C4-2B (cell line): ENCODE measurements at regions not wholly inside any gene's neighbourhood (a gene's known extent, or its start where the extent isn't known, plus 50 kb on each side); places are given as distances from the start of the nearest gene placed in this dataset.

Experiments used
- H3K27ac ChIP-seq: fragments of 450-650 bp; 2 replicates; pipeline ENCODE4 v1.5.1; 2017
- ZFX ChIP-seq: fragments of 450-650 bp; IDR thresholded peaks from 2 replicates; pipeline ENCODE4 v1.6.1; 2017
- TF ChIP-seq, protein P1 (sequence below): fragments of 450-650 bp; conservative IDR thresholded peaks from 2 replicates; pipeline ENCODE4 v1.5.1; 2017; ENCODE audit warnings: mild to moderate bottlenecking

- no peak overlapping the region for H3K27ac ChIP-seq
- no peak for TF ChIP-seq ZFX
- TF ChIP-seq, protein P1, sequence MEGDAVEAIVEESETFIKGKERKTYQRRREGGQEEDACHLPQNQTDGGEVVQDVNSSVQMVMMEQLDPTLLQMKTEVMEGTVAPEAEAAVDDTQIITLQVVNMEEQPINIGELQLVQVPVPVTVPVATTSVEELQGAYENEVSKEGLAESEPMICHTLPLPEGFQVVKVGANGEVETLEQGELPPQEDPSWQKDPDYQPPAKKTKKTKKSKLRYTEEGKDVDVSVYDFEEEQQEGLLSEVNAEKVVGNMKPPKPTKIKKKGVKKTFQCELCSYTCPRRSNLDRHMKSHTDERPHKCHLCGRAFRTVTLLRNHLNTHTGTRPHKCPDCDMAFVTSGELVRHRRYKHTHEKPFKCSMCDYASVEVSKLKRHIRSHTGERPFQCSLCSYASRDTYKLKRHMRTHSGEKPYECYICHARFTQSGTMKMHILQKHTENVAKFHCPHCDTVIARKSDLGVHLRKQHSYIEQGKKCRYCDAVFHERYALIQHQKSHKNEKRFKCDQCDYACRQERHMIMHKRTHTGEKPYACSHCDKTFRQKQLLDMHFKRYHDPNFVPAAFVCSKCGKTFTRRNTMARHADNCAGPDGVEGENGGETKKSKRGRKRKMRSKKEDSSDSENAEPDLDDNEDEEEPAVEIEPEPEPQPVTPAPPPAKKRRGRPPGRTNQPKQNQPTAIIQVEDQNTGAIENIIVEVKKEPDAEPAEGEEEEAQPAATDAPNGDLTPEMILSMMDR: no peak
These were observed 142.9 kb downstream of the TFAP2A start for GRCh38 chr6:10271982-10272381.

DNA sequence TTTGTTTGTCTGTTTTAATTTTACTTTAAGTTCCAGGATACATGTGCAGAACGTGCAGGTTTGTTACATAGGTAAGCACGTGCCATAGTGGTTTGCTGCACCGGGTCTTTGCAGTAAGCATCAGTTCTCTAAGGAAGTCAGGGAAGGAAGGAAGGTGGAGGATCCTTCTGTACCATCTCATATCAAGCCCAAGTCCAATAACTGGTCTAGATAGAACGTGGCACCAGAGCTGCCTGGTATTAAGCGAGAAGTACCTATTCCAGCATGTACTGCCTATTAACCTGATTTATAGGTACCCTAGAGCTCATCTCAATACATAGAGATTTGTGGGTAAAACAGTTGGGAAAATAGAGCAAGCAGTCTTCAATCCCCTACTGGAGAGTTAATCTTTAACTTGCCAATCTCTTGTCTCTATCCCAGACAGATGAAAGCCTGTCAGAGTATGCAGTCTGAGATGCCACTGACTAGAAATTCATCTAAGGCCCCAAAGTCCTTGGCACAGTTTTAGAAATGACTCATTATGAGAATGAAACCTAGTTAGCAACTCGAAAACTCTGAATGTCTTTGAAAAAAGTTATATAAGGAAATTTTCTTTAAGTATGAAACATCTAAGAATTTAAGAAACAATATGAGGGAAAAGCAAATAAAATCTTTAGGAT lies 144.9 kb downstream of the TFAP2A start:
- H3K27ac ChIP-seq: no peak overlapping the region
- TF ChIP-seq ZFX: no peak
- TF ChIP-seq, protein P1: no peak

DNA sequence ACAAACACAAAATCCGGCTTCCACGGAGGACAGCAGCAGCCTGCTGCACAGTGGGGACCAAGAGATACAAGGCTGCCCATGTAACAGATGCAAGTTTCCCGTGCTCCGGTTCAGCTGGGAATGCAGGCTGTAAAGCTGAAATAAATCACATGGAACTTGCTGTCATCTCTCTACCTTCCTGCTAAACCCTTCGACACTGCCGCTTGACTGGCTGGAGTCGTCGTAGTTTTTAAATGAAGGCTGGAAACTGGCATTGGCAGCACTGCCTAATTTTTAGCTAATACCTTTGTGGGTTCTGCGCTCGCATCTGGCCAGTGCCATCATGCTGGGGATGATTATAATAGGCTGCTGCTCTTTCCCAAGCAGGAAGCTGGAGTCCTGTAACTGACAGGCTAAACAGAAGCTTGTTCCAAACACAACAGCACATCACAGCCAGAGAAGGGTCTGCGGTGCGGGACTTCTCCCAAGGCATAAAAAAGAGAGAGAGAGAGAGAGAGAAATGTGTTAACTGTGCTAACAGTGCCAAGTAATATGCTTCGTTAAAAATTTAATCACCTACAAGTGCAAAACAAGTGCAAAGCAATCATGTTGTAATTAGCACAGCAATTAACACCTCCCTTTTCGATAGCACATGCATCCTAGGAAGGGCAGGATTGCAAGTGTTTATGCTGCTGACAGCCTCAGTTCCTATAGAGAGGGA lies 146.1 kb downstream of the TFAP2A start:
- TF ChIP-seq, protein P1: no peak
- no peak for TF ChIP-seq ZFX
- H3K27ac ChIP-seq: no peak overlapping the region

DNA sequence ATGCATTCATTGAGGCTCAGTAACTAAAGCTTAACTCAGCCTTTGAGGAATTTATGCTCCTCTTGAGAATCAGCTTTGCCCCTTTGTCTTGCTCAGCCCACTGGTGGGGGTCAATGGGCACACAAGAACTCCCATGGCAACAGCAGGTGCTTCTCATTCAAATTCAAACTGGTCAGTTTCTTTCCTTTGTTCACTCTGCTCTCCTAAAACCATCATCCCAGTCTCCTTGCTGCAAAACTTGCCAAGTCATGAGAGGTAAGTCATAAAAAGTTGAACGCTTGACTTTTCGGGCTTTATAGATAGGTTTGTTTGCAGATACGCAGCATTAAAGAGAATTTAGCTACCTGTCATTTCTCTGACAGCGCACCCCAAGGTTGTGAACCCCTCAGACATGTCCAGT lies 146.8 kb downstream of the TFAP2A start:
- H3K27ac ChIP-seq: no peak overlapping the region
- TF ChIP-seq, protein P1: no peak
- no peak for TF ChIP-seq ZFX

- no peak overlapping the region for H3K27ac ChIP-seq
- no peak for TF ChIP-seq ZFX
- TF ChIP-seq, protein P1: no peak
These were observed 148.4 kb downstream of the TFAP2A start for GRCh38 chr6:10266462-10266861.

GRCh38 chr6:10266061-10266460 lies 148.8 kb downstream of the TFAP2A start:
- H3K27ac ChIP-seq: no peak overlapping the region
- no peak for TF ChIP-seq ZFX
- TF ChIP-seq, protein P1: no peak

DNA sequence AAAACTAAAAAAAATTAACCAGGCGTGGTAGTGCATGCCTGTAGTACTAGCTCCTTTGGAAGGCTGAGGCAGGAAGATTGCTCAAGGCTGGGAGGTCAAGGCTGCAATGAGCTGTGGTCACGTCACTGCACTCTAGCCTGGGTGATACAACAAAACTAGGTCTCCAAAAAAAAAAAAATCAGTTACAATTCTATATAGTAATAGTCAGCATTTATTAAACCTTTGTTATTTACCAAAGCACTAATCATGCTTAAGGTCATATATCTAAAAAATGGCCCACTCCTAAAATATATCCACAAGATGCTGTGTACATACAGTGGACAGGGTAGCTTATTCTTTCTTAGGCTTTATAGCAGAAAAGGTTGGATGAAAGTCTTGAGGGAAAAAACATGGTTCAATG lies 152.4 kb downstream of the TFAP2A start:
- no peak for TF ChIP-seq ZFX
- TF ChIP-seq, protein P1: no peak
- no peak overlapping the region for H3K27ac ChIP-seq
